ENCODE measurements at regions not wholly inside any gene's neighbourhood (a gene's known extent, or its start where the extent isn't known, plus 50 kb on each side); places are given as distances from the start of the nearest gene placed in this dataset.

DNA sequence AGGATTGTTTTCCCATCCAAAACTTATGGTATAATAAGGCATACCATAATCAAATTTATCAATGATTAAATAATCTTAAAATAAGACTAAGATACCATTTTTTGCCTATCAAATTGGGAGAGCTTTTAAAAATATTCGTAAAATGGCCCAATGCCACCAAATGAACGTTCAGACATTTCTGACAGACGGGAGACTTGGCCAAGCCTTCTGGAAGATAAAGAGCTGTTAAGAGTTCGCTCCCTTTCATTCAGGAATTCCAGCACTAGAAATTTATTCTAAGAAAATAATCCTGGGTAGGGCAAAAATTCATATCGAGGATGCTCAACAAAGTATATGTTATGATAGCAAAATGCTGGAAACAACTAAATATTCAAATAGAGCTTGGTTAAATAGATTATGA is 85.6 kb upstream of the NEO1 start:
- peaks cover 9% of the 10 kb centered on the region for H3K27me3 Mint-ChIP-seq (ENCODE audit: low read depth, unreplicated experiment)
- H3K4me3 Mint-ChIP-seq (ENCODE audit: unreplicated experiment), result no peak overlapping the region
- Histone ChIP-seq H2AFZ (ENCODE audit: low read depth, low read length) (no peak overlapping the region), H3K79me2 (ENCODE audit: insufficient read depth, low read length) (no peaks in the 10 kb centered on the region), H3K9ac (ENCODE audit: low read length) (no peak overlapping the region), H4K20me1 (ENCODE audit: insufficient read depth, low read length) (no peaks in the 10 kb centered on the region), H3K4me3 (ENCODE audit: insufficient read depth, low read depth, low read length) (no peak overlapping the region), H3K4me1 (ENCODE audit: insufficient read depth, low read length) (peaks cover 3% of the 10 kb centered on the region), H3K4me2 (ENCODE audit: low read length) (no peak overlapping the region), H3K27ac (ENCODE audit: low read depth, low read length) (no peak overlapping the region), H3K36me3 (ENCODE audit: insufficient read depth, low read length) (no peaks in the 10 kb centered on the region), H3K9me3 (ENCODE audit: insufficient read depth, low read depth, low read length) (no peaks in the 10 kb centered on the region), H3K27me3 (ENCODE audit: insufficient read depth, low read length) (no peaks in the 10 kb centered on the region)
- TF ChIP-seq EZH2 (IDR thresholded peaks at IDR 0.05; ENCODE audit: insufficient read depth, low read length), result no peak
- TF ChIP-seq, protein P1, sequence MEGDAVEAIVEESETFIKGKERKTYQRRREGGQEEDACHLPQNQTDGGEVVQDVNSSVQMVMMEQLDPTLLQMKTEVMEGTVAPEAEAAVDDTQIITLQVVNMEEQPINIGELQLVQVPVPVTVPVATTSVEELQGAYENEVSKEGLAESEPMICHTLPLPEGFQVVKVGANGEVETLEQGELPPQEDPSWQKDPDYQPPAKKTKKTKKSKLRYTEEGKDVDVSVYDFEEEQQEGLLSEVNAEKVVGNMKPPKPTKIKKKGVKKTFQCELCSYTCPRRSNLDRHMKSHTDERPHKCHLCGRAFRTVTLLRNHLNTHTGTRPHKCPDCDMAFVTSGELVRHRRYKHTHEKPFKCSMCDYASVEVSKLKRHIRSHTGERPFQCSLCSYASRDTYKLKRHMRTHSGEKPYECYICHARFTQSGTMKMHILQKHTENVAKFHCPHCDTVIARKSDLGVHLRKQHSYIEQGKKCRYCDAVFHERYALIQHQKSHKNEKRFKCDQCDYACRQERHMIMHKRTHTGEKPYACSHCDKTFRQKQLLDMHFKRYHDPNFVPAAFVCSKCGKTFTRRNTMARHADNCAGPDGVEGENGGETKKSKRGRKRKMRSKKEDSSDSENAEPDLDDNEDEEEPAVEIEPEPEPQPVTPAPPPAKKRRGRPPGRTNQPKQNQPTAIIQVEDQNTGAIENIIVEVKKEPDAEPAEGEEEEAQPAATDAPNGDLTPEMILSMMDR (IDR thresholded peaks at IDR 0.05; ENCODE audit: insufficient read depth, low read depth, low read length), result no peak
- peaks cover 8% of the 10 kb centered on the region for H3K4me1 Mint-ChIP-seq (ENCODE audit: low read depth, unreplicated experiment)
- DNase-seq (ENCODE audit: low read depth) (no peak), FAIRE-seq (no peak)
- H3K36me3 Mint-ChIP-seq (ENCODE audit: low read depth, unreplicated experiment), result no peaks in the 10 kb centered on the region
- peaks cover 19% of the 10 kb centered on the region for H3K9me3 Mint-ChIP-seq (ENCODE audit: unreplicated experiment)
- H3K27ac Mint-ChIP-seq (ENCODE audit: unreplicated experiment), result no peak overlapping the region

DNA sequence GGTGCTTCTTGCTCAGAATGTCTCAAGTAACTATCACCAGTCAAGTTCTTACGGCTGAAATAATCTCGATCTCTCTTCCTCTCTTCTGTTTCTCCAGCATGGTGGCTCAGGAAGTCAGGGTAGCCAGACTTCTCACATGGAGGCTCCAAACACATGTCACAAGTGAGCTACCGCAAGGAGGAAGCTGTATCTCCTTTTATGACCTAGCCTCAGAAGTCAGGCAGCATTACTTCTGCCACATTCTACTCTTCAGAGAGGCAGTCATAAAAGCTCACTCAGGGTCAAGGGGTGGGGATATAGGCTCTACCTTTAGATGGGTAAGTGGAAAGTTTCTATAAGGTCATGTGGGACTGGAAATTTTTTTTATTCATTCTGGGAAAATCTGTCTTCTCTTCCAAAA is 86.6 kb upstream of the NEO1 start:
- H3K27ac Mint-ChIP-seq (ENCODE audit: unreplicated experiment), result no peak overlapping the region
- peaks cover 19% of the 10 kb centered on the region for H3K9me3 Mint-ChIP-seq (ENCODE audit: unreplicated experiment)
- H3K9me3 ChIP-seq (ENCODE audit: insufficient read depth, low read depth, low read length), result no peaks in the 10 kb centered on the region
- no peaks in the 10 kb centered on the region for H3K27me3 ChIP-seq (ENCODE audit: insufficient read depth, low read length)
- H3K4me2 ChIP-seq (ENCODE audit: low read length), result no peak overlapping the region
- H3K36me3 ChIP-seq (ENCODE audit: insufficient read depth, low read length), result no peaks in the 10 kb centered on the region
- H3K4me1 Mint-ChIP-seq (ENCODE audit: low read depth, unreplicated experiment), result no peaks in the 10 kb centered on the region
- DNase-seq (ENCODE audit: low read depth) (no peak), FAIRE-seq (no peak)
- H3K4me3 ChIP-seq (ENCODE audit: insufficient read depth, low read depth, low read length), result no peak overlapping the region
- TF ChIP-seq, protein P1 (IDR thresholded peaks at IDR 0.05; ENCODE audit: insufficient read depth, low read depth, low read length), result no peak
- no peak for TF ChIP-seq EZH2 (IDR thresholded peaks at IDR 0.05; ENCODE audit: insufficient read depth, low read length)
- no peak overlapping the region for H3K9ac ChIP-seq (ENCODE audit: low read length)
- no peaks in the 10 kb centered on the region for H3K36me3 Mint-ChIP-seq (ENCODE audit: low read depth, unreplicated experiment)
- no peaks in the 10 kb centered on the region for H3K4me1 ChIP-seq (ENCODE audit: insufficient read depth, low read length)
- no peak overlapping the region for H3K27ac ChIP-seq (ENCODE audit: low read depth, low read length)
- H4K20me1 ChIP-seq (ENCODE audit: insufficient read depth, low read length), result no peaks in the 10 kb centered on the region
- H2AFZ ChIP-seq (ENCODE audit: low read depth, low read length), result no peak overlapping the region
- peaks cover 6% of the 10 kb centered on the region for H3K27me3 Mint-ChIP-seq (ENCODE audit: low read depth, unreplicated experiment)
- no peak overlapping the region for H3K4me3 Mint-ChIP-seq (ENCODE audit: unreplicated experiment)
- no peaks in the 10 kb centered on the region for H3K79me2 ChIP-seq (ENCODE audit: insufficient read depth, low read length)

DNA sequence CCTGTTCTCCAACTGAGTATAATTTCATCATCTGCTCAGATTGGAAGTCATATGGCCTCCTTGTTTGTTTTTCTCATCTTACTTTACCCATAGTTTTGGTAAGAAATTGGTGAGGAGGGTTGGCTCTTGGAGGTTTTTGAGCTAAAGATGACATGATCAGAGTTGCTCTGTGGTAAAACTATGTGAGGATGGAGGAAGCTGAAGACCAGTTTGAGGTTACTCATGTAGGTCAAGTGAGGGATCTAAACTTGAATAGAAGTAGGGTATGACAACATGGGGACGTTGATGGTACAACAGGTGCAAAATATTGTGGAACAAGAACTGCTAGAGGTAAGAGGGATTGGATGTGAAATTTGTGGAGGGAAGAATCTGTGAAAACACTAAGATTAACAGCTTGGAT is 87.7 kb upstream of the NEO1 start:
- H3K79me2 ChIP-seq (ENCODE audit: insufficient read depth, low read length), result no peaks in the 10 kb centered on the region
- Mint-ChIP-seq H3K4me3 (ENCODE audit: unreplicated experiment) (no peak overlapping the region), H3K9me3 (ENCODE audit: unreplicated experiment) (peaks cover 19% of the 10 kb centered on the region), H3K27ac (ENCODE audit: unreplicated experiment) (no peak overlapping the region), H3K36me3 (ENCODE audit: low read depth, unreplicated experiment) (no peaks in the 10 kb centered on the region), H3K4me1 (ENCODE audit: low read depth, unreplicated experiment) (no peaks in the 10 kb centered on the region), H3K27me3 (ENCODE audit: low read depth, unreplicated experiment) (peaks cover 6% of the 10 kb centered on the region)
- H3K36me3 ChIP-seq (ENCODE audit: insufficient read depth, low read length), result no peaks in the 10 kb centered on the region
- H3K27me3 ChIP-seq (ENCODE audit: insufficient read depth, low read length), result no peaks in the 10 kb centered on the region
- no peaks in the 10 kb centered on the region for H4K20me1 ChIP-seq (ENCODE audit: insufficient read depth, low read length)
- no peak overlapping the region for H3K9ac ChIP-seq (ENCODE audit: low read length)
- no peaks in the 10 kb centered on the region for H3K9me3 ChIP-seq (ENCODE audit: insufficient read depth, low read depth, low read length)
- TF ChIP-seq, protein P1 (IDR thresholded peaks at IDR 0.05; ENCODE audit: insufficient read depth, low read depth, low read length), result no peak
- TF ChIP-seq EZH2 (IDR thresholded peaks at IDR 0.05; ENCODE audit: insufficient read depth, low read length), result no peak
- no peak overlapping the region for H3K4me2 ChIP-seq (ENCODE audit: low read length)
- H3K4me1 ChIP-seq (ENCODE audit: insufficient read depth, low read length), result no peaks in the 10 kb centered on the region
- H2AFZ ChIP-seq (ENCODE audit: low read depth, low read length), result no peak overlapping the region
- DNase-seq (ENCODE audit: low read depth) (no peak), FAIRE-seq (no peak)
- H3K27ac ChIP-seq (ENCODE audit: low read depth, low read length), result no peak overlapping the region
- H3K4me3 ChIP-seq (ENCODE audit: insufficient read depth, low read depth, low read length), result no peak overlapping the region
